GM12892 (cell line): ENCODE measurements at regions not wholly inside any gene's neighbourhood (a gene's known extent, or its start where the extent isn't known, plus 50 kb on each side); places are given as distances from the start of the nearest gene placed in this dataset.

Experiments used
- POLR2A ChIP-seq: IDR thresholded peaks from 2 replicates; pipeline ENCODE4 v1.6.1; 2011; ENCODE audit warnings: low read depth, low read length, control low read depth
- POLR2AphosphoS5 ChIP-seq: IDR thresholded peaks from 2 replicates; pipeline ENCODE4 v1.6.1; 2011; ENCODE audit warnings: low read depth, low read length, control low read depth
- TAF1 ChIP-seq: IDR thresholded peaks from 2 replicates; pipeline ENCODE4 v1.6.1; 2011; ENCODE audit warnings: low read depth, mild to moderate bottlenecking, control low read depth, low read length, borderline replicate concordance

DNA sequence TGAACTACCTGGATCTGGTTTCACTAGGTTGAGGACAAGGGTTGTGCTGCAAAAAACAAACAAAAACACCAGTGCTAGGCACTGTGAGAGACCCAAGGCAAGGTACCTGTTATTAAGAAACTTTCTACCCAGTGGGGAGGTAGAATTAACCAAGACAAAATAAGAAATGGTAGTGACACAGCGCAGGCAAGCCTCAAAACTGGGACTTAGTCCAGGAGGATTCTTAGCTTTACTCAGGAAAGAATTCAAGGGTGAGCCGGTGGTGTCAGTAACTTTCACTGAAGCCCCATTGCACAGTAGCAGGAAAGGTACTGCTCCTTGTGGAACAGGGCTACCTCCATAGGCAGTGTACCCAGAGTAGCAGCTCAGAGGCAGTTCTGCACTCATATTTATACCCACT lies 131.6 kb downstream of the SCG2 start:
- no peak for TF ChIP-seq POLR2A
- TF ChIP-seq TAF1, result no peak
- TF ChIP-seq POLR2AphosphoS5, result no peak
